B cell (primary cell): ENCODE measurements at regions not wholly inside any gene's neighbourhood (a gene's known extent, or its start where the extent isn't known, plus 50 kb on each side); places are given as distances from the start of the nearest gene placed in this dataset.

Experiments
- ATAC-seq: fragments of 200-7000 bp; cut with Tn5 transposase; one replicate; pipeline ENCODE4 v1.10.0; 2021; ENCODE audit warnings: low read depth, mild to moderate bottlenecking, moderate number of reproducible peaks, moderate library complexity
- CTCF ChIA-PET: fragments of 350-600 bp; sonication (Branson Sonifier 250); formaldehyde crosslinking; loops from one replicate; lab custom pipeline; 2021; ENCODE audit warnings: antibody characterized with exemption, inconsistent platforms; lab: Charles Lee
- POLR2A ChIA-PET: fragments of 350-600 bp; sonication (Branson Sonifier 250); formaldehyde crosslinking; loops from one replicate; lab custom pipeline; 2021; ENCODE audit warnings: antibody characterized with exemption; lab: Charles Lee
- DNase-seq: peaks from one replicate; pipeline ENCODE4 v3.0.0; 2013
- H2AFZ ChIP-seq: 2 replicates; pipeline ENCODE4 v1.6.1; 2012; ENCODE audit warnings: mild to moderate bottlenecking, low read depth, low read length; ENCODE audit not compliant: insufficient read depth, poor library complexity, severe bottlenecking
- H3K27ac ChIP-seq, 2 donors: 1 replicate in 1 of 2; 2 replicates in 1 of 2; pipeline ENCODE4 v1.5.1; 2012 to 2013; ENCODE audit warnings: low read length in 2 of 2, mild to moderate bottlenecking in 2 of 2, moderate library complexity in 1 of 2
- H3K27me3 ChIP-seq, 4 experiments: fragments of 200-600 bp in 1 of 4; sonication (generic) in 1 of 4; replicated peaks in 1 of 4; 1 replicate in 2 of 4; 2 replicates in 2 of 4; pipeline versions ENCODE4 v1.6.1 to v1.7.0; 2013 to 2016; ENCODE audit warnings: low read length in 3 of 4, mild to moderate bottlenecking in 2 of 4, mixed read lengths in 1 of 4, moderate library complexity in 1 of 4; ENCODE audit not compliant: insufficient read depth in 4 of 4, control insufficient read depth in 3 of 4; ENCODE audit errors: control extremely low read depth in 1 of 4
- H3K36me3 ChIP-seq, 2 experiments: replicated peaks in 1 of 2; 1 replicate in 1 of 2; 2 replicates in 1 of 2; pipeline versions ENCODE4 v1.6.1 to v1.7.1; 2013; ENCODE audit warnings: low read length in 1 of 2; ENCODE audit not compliant: insufficient read depth in 2 of 2, control insufficient read depth in 1 of 2; ENCODE audit errors: control extremely low read depth in 1 of 2, extremely low read depth in 1 of 2
- H3K4me1 ChIP-seq, 2 donors: fragments of 200-600 bp in 1 of 2; sonication (generic) in 1 of 2; 1 replicate in 1 of 2; 2 replicates in 1 of 2; pipeline versions ENCODE4 v1.5.1 to v1.6.1; 2013 to 2017; ENCODE audit warnings: low read length in 2 of 2; ENCODE audit not compliant: control insufficient read depth in 2 of 2, insufficient read depth in 2 of 2
- H3K4me2 ChIP-seq: replicated peaks from 2 replicates; pipeline ENCODE3; 2012; ENCODE audit warnings: mild to moderate bottlenecking, low read depth, low read length; ENCODE audit not compliant: poor library complexity, severe bottlenecking
- H3K4me3 ChIP-seq, 5 experiments: fragments of 200-600 bp in 1 of 5; sonication (generic) in 1 of 5; 1 replicate in 3 of 5; 2 replicates in 2 of 5; pipeline versions ENCODE4 v1.5.1 to v1.7.0; 2011 to 2016; ENCODE audit warnings: low read length in 4 of 5, mild to moderate bottlenecking in 4 of 5, low read depth in 2 of 5, control low read depth in 1 of 5, moderate library complexity in 1 of 5; ENCODE audit not compliant: insufficient read depth in 1 of 5; ENCODE audit errors: control extremely low read depth in 1 of 5, extremely low read depth in 1 of 5
- H3K79me2 ChIP-seq: fragments of 200-600 bp; sonication (generic); one replicate; pipeline ENCODE4 v1.6.0; 2016; ENCODE audit warnings: low read length; ENCODE audit not compliant: control insufficient read depth, insufficient read depth
- H3K9ac ChIP-seq: fragments of 200-600 bp; sonication (generic); 2 replicates; pipeline ENCODE4 v1.6.1; 2017; ENCODE audit warnings: mild to moderate bottlenecking, low read length, moderate library complexity
- H3K9me3 ChIP-seq, 3 donors: one replicate each; pipeline versions ENCODE4 v1.6.1 to v1.7.1; 2013; ENCODE audit warnings: low read length in 2 of 3; ENCODE audit not compliant: control insufficient read depth in 2 of 3, insufficient read depth in 1 of 3; ENCODE audit errors: control extremely low read depth in 1 of 3
- H4K20me1 ChIP-seq: 2 replicates; pipeline ENCODE4 v1.6.0; 2012; ENCODE audit warnings: mild to moderate bottlenecking, low read length; ENCODE audit not compliant: insufficient read depth, control insufficient read depth, poor library complexity, severe bottlenecking
- H3K27ac Mint-ChIP-seq: one replicate; pipeline ENCODE4 v1.8.0; 2021; ENCODE audit warnings: mixed read lengths
- H3K27me3 Mint-ChIP-seq: one replicate; pipeline ENCODE4 v1.8.0; 2021; ENCODE audit warnings: mixed read lengths
- H3K4me1 Mint-ChIP-seq: one replicate; pipeline ENCODE4 v1.8.0; 2021; ENCODE audit warnings: mixed read lengths
- H3K4me3 Mint-ChIP-seq: one replicate; pipeline ENCODE4 v1.8.0; 2021; ENCODE audit warnings: mixed read lengths
- H3K9me3 Mint-ChIP-seq: one replicate; pipeline ENCODE4 v1.8.0; 2022; ENCODE audit warnings: mixed read lengths; ENCODE audit not compliant: insufficient read depth
- EZH2 ChIP-seq: IDR thresholded peaks from 2 replicates; pipeline ENCODE4 v1.6.1; 2012; ENCODE audit warnings: borderline replicate concordance, low read depth, mild to moderate bottlenecking, moderate library complexity, low read length; ENCODE audit not compliant: insufficient read depth, poor library complexity, severe bottlenecking
- WGBS: methylation state at CpG from one replicate; pipeline ENCODE4 v1.1.5; 2013; ENCODE audit warnings: missing lambda C conversion rate; ENCODE audit not compliant: insufficient coverage; 5-methylcytosine and 5-hydroxymethylcytosine counted together
- intact Hi-C: fragments of 100-400 bp; cut with micrococcal nuclease; formaldehyde crosslinking; loops from one replicate; pipeline ENCODE4 v1.10.0; 2022
- TF ChIP-seq, protein P1 (sequence below): fragments of 200-600 bp; IDR thresholded peaks from one replicate; pipeline ENCODE4 v1.8.0; 2022; ENCODE audit warnings: antibody characterized with exemption, mild to moderate bottlenecking

DNA sequence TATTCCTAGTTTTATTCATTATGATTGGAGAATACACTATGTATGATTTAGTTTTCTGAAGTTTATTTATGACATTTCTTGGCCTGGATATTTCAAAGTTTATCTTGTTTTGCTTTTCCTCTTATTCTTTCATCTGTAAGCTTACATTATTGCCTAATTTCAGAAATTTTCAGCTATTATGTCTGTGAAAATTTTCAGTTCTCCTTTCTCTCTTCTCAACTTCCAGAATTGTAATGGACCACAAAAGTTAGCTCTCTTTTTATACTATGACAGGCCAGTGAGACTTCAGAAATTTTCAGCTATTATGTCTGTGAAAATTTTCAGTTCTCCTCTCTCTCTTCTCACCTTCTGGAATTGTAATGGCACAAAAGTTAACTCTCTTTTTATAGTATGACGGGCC lies 97.2 kb upstream of the SCN7A start:
- H3K27ac Mint-ChIP-seq: no peak overlapping the region

GRCh38 chr2:166573391-166573790 lies 79.3 kb upstream of the SCN7A start:
- Histone ChIP-seq H3K27me3 (no peaks in the 10 kb centered on the region), H2AFZ (no peak overlapping the region), H3K9me3 (no peaks in the 10 kb centered on the region), H3K4me3 (no peak overlapping the region), H3K4me2 (no peak overlapping the region), H3K9ac (no peak overlapping the region), H3K36me3 (no peaks in the 10 kb centered on the region), H3K79me2 (no peaks in the 10 kb centered on the region), H3K4me1 (no peaks in the 10 kb centered on the region), H4K20me1 (no peaks in the 10 kb centered on the region), H3K27ac (no peak overlapping the region)
- DNase-seq: no peak
- CTCF ChIA-PET: no interaction called here
- no CpG with 5 or more reads among the region's 3 CpGs for WGBS
- no peaks in the 10 kb centered on the region for H3K9me3 Mint-ChIP-seq
- no peak overlapping the region for H3K27ac Mint-ChIP-seq
- intact Hi-C loops: no loop called here
- H3K27me3 Mint-ChIP-seq: no peaks in the 10 kb centered on the region
- H3K4me1 Mint-ChIP-seq: no peaks in the 10 kb centered on the region
- POLR2A ChIA-PET: no interaction called here
- no peak for TF ChIP-seq EZH2
- TF ChIP-seq, protein P1, sequence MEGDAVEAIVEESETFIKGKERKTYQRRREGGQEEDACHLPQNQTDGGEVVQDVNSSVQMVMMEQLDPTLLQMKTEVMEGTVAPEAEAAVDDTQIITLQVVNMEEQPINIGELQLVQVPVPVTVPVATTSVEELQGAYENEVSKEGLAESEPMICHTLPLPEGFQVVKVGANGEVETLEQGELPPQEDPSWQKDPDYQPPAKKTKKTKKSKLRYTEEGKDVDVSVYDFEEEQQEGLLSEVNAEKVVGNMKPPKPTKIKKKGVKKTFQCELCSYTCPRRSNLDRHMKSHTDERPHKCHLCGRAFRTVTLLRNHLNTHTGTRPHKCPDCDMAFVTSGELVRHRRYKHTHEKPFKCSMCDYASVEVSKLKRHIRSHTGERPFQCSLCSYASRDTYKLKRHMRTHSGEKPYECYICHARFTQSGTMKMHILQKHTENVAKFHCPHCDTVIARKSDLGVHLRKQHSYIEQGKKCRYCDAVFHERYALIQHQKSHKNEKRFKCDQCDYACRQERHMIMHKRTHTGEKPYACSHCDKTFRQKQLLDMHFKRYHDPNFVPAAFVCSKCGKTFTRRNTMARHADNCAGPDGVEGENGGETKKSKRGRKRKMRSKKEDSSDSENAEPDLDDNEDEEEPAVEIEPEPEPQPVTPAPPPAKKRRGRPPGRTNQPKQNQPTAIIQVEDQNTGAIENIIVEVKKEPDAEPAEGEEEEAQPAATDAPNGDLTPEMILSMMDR: no peak
- ATAC-seq: no peak
- H3K4me3 Mint-ChIP-seq: no peak overlapping the region

More for the DNA sequence above, 97.2 kb upstream of the SCN7A start:
- no peak for ATAC-seq
- no peaks in the 10 kb centered on the region for H3K9me3 ChIP-seq
- DNase-seq: no peak
- H3K79me2 ChIP-seq: no peaks in the 10 kb centered on the region
- ChIA-PET POLR2A (no interaction called here), CTCF (no interaction called here)
- H3K4me1 ChIP-seq: no peaks in the 10 kb centered on the region
- TF ChIP-seq, protein P1: no peak
- no peak for TF ChIP-seq EZH2
- H4K20me1 ChIP-seq: no peaks in the 10 kb centered on the region
- H3K4me3 ChIP-seq: no peak overlapping the region
- H3K4me3 Mint-ChIP-seq: no peak overlapping the region
- no peaks in the 10 kb centered on the region for H3K36me3 ChIP-seq
- no peaks in the 10 kb centered on the region for H3K27me3 ChIP-seq
- H3K27ac ChIP-seq: no peak overlapping the region
- WGBS: no CpG with 5 or more reads among the region's 1 CpG
- no peaks in the 10 kb centered on the region for H3K27me3 Mint-ChIP-seq
- H3K4me1 Mint-ChIP-seq: no peaks in the 10 kb centered on the region
- no peak overlapping the region for H3K9ac ChIP-seq
- no peak overlapping the region for H2AFZ ChIP-seq
- intact Hi-C loops: no loop called here
- no peaks in the 10 kb centered on the region for H3K9me3 Mint-ChIP-seq
- H3K4me2 ChIP-seq: no peak overlapping the region
